HCT116 (cell line): ENCODE measurements at regions not wholly inside any gene's neighbourhood (a gene's known extent, or its start where the extent isn't known, plus 50 kb on each side); places are given as distances from the start of the nearest gene placed in this dataset.

Source experiments
- CEBPB ChIP-seq: IDR thresholded peaks from 2 replicates; pipeline ENCODE4 v1.6.1; 2012; ENCODE audit warnings: low read depth
- EZH2 ChIP-seq: fragments of 200-600 bp; sonication (generic); IDR thresholded peaks from 2 replicates; pipeline ENCODE4 v1.6.1; 2017; ENCODE audit warnings: antibody characterized with exemption, mixed run types
- EZH2phosphoT487 ChIP-seq: fragments of 200-600 bp; IDR thresholded peaks from 2 replicates; pipeline ENCODE4 v1.6.1; 2018; ENCODE audit warnings: antibody characterized with exemption, borderline replicate concordance
- JUND ChIP-seq: IDR thresholded peaks from 2 replicates; pipeline ENCODE4 v1.6.1; 2012
- POLR2A ChIP-seq: IDR thresholded peaks from 2 replicates; pipeline ENCODE4 v1.7.0; 2011; ENCODE audit warnings: borderline replicate concordance; ENCODE audit not compliant: insufficient read depth, insufficient read length; ENCODE audit errors: extremely low read depth
- POLR2AphosphoS5 ChIP-seq: IDR thresholded peaks from 2 replicates; pipeline ENCODE4 v1.6.1; 2011; ENCODE audit warnings: mild to moderate bottlenecking, low read depth, low read length, moderate library complexity
- SIN3A ChIP-seq: IDR thresholded peaks from 2 replicates; pipeline ENCODE4 v1.6.1; 2012; ENCODE audit warnings: low read depth
- YY1 ChIP-seq: IDR thresholded peaks from 2 replicates; pipeline ENCODE4 v1.6.1; 2011; ENCODE audit warnings: low read length, low read depth, moderate library complexity, mild to moderate bottlenecking; ENCODE audit not compliant: insufficient replicate concordance; ENCODE audit errors: extremely low read depth
- TF ChIP-seq, protein P1 (sequence below): IDR thresholded peaks from 2 replicates; pipeline ENCODE4 v1.6.1; 2011; ENCODE audit warnings: mild to moderate bottlenecking, low read length, moderate library complexity; ENCODE audit not compliant: insufficient replicate concordance; ENCODE audit errors: extremely low read depth
- TF ChIP-seq, protein P2 (sequence below), 3 experiments: fragments of 200-600 bp in 1 of 3; sonication (generic) in 1 of 3; IDR thresholded peaks in 2 of 3; conservative IDR thresholded peaks in 1 of 3; 2 replicates each; pipeline ENCODE4 v1.5.1; 2012 to 2017; ENCODE audit warnings: low read depth in 2 of 3, low read length in 2 of 3, antibody characterized with exemption in 1 of 3, borderline replicate concordance in 1 of 3, control low read depth in 1 of 3, mild to moderate bottlenecking in 1 of 3, mixed read lengths in 1 of 3, mixed run types in 1 of 3, moderate library complexity in 1 of 3; ENCODE audit not compliant: insufficient read depth in 1 of 3
- TF ChIP-seq, protein P3 (sequence below): IDR thresholded peaks from 2 replicates; pipeline ENCODE4 v1.6.1; 2012
- TF ChIP-seq, protein P4 (sequence below): IDR thresholded peaks from 2 replicates; pipeline ENCODE4 v1.6.1; 2012; ENCODE audit warnings: low read depth

DNA sequence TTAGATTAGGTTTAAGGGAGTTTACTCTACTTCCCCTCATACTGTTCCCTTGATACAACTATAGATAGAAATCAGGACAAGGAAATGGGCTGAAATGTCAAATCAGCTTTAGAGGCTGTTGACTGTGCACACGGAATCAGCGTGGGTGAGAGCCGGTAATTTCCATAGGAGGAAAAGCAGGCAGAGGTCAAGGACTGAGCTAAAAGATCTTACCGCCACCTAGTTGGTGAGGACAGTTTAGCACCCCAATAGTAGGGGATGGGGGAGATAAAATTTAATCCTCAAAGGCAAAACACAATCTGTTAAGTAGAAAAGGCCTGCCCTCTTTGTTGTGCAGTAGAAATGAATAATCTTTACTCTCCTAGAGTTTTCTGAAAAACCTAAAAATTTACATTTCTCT lies 1154.5 kb upstream of the CHAC2 start:
- TF ChIP-seq, protein P1, sequence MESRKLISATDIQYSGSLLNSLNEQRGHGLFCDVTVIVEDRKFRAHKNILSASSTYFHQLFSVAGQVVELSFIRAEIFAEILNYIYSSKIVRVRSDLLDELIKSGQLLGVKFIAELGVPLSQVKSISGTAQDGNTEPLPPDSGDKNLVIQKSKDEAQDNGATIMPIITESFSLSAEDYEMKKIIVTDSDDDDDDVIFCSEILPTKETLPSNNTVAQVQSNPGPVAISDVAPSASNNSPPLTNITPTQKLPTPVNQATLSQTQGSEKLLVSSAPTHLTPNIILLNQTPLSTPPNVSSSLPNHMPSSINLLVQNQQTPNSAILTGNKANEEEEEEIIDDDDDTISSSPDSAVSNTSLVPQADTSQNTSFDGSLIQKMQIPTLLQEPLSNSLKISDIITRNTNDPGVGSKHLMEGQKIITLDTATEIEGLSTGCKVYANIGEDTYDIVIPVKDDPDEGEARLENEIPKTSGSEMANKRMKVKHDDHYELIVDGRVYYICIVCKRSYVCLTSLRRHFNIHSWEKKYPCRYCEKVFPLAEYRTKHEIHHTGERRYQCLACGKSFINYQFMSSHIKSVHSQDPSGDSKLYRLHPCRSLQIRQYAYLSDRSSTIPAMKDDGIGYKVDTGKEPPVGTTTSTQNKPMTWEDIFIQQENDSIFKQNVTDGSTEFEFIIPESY: no peak
- TF ChIP-seq EZH2phosphoT487 (no peak), YY1 (no peak), CEBPB (no peak), JUND (no peak), POLR2AphosphoS5 (no peak), SIN3A (no peak), EZH2 (no peak), POLR2A (no peak)
- TF ChIP-seq, protein P2, sequence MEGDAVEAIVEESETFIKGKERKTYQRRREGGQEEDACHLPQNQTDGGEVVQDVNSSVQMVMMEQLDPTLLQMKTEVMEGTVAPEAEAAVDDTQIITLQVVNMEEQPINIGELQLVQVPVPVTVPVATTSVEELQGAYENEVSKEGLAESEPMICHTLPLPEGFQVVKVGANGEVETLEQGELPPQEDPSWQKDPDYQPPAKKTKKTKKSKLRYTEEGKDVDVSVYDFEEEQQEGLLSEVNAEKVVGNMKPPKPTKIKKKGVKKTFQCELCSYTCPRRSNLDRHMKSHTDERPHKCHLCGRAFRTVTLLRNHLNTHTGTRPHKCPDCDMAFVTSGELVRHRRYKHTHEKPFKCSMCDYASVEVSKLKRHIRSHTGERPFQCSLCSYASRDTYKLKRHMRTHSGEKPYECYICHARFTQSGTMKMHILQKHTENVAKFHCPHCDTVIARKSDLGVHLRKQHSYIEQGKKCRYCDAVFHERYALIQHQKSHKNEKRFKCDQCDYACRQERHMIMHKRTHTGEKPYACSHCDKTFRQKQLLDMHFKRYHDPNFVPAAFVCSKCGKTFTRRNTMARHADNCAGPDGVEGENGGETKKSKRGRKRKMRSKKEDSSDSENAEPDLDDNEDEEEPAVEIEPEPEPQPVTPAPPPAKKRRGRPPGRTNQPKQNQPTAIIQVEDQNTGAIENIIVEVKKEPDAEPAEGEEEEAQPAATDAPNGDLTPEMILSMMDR (IDR thresholded peaks at IDR 0.05 in 2 of 3, conservative IDR thresholded peaks at IDR 0.05 in 1 of 3; ENCODE audit: borderline replicate concordance in 1 of 3, insufficient read depth in 1 of 3, low read depth in 2 of 3, low read length in 2 of 3): no peak
- TF ChIP-seq, protein P3, sequence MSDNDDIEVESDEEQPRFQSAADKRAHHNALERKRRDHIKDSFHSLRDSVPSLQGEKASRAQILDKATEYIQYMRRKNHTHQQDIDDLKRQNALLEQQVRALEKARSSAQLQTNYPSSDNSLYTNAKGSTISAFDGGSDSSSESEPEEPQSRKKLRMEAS: no peak
- TF ChIP-seq, protein P4, sequence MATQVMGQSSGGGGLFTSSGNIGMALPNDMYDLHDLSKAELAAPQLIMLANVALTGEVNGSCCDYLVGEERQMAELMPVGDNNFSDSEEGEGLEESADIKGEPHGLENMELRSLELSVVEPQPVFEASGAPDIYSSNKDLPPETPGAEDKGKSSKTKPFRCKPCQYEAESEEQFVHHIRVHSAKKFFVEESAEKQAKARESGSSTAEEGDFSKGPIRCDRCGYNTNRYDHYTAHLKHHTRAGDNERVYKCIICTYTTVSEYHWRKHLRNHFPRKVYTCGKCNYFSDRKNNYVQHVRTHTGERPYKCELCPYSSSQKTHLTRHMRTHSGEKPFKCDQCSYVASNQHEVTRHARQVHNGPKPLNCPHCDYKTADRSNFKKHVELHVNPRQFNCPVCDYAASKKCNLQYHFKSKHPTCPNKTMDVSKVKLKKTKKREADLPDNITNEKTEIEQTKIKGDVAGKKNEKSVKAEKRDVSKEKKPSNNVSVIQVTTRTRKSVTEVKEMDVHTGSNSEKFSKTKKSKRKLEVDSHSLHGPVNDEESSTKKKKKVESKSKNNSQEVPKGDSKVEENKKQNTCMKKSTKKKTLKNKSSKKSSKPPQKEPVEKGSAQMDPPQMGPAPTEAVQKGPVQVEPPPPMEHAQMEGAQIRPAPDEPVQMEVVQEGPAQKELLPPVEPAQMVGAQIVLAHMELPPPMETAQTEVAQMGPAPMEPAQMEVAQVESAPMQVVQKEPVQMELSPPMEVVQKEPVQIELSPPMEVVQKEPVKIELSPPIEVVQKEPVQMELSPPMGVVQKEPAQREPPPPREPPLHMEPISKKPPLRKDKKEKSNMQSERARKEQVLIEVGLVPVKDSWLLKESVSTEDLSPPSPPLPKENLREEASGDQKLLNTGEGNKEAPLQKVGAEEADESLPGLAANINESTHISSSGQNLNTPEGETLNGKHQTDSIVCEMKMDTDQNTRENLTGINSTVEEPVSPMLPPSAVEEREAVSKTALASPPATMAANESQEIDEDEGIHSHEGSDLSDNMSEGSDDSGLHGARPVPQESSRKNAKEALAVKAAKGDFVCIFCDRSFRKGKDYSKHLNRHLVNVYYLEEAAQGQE: no peak
